ENCODE measurements at regions not wholly inside any gene's neighbourhood (a gene's known extent, or its start where the extent isn't known, plus 50 kb on each side); places are given as distances from the start of the nearest gene placed in this dataset.

DNA sequence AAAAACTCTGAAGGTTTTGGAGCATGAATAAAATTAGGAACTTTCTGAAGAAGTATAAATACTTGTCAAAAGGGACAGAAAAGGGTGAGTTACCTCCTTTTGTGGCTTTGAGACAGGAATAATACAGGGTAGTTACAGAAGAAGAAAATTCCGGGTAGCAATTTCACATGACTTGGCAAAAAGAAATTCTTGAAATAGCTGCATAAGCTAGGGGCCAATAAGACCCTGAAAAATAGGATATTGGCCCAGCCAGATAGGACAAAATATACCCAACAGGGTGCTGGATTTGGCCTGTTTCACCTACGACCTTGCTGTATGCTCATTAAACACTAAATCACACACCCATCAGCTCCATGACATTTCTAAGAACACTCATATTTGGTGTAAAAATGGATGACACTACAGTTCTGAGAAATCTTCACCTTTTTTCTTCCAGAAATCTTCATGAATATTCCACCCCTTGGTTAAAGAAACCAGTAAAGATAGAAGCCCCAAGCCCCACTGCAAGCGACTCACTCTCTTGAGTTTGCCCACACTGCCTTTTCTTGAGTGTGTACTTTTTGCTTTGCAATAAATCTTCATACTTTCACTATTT lies 362.7 kb downstream of the SEMA3D start:
- ATAC-seq = no peak
- no peak for DNase-seq
- intact Hi-C loops (cut with DNase I, micrococcal nuclease) = no loop called here

DNA sequence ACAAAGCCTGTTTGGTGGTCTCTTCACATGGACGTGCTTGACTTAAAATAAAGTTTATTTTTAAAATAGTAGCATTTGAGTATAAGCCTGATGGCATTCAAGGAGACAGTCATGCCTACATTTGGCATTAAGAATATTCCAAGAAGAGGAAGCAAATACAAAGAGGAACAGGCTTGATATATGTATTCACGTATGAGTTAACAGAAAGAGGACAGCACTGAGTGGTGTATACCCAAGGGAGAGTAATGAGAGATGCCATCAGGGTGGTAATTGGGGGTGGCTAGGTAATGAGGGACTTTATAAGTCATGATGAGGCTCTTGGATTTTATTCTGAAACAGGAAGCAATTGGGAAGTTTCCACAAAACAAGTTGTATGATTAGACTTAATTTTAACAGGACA lies 363.3 kb downstream of the SEMA3D start:
- intact Hi-C loops (cut with DNase I, micrococcal nuclease) = no loop called here
- DNase-seq = no peak
- no peak for ATAC-seq

DNA sequence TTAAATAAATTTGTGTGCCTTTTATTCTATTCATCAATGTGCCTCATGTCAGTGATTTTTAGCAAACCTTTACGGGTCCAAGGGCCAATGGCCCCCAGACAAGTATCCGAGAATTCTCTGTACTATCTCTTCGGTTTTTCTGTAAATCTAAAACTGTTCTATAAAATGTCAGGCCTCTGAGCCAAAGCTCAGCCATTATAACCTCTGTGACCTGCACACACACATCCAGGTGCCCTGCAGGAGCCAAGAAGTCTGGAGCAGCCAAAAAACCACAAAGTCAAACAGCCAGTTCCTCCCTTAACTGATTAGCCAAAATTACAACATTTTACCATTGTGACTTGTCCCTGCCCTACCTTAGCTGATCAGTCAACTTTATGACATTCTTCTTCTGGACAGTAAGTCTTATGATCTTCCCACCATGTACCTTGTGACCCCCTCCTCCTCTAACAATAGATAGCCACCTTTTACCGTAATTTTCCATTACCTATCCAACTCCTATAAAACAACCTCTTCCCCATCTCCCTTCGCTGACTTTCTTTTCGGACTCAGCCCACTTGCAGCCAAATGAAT lies 363.8 kb downstream of the SEMA3D start:
- ATAC-seq (no peak), DNase-seq (no peak)
- intact Hi-C loops (cut with DNase I, micrococcal nuclease) = no loop called here

- intact Hi-C loops (cut with DNase I, micrococcal nuclease) = no loop called here
- no peak for ATAC-seq
These were observed 365.0 kb downstream of the SEMA3D start for GRCh38 chr7:84821671-84822534.

GRCh38 chr7:84820481-84820880 lies 366.4 kb downstream of the SEMA3D start:
- intact Hi-C loops (cut with DNase I, micrococcal nuclease) = no loop called here
- DNase-seq = no peak
- ATAC-seq = no peak

More at GRCh38 chr7:84821671-84822534, 365.0 kb downstream of the SEMA3D start:
- no peak for DNase-seq

GRCh38 chr7:84817016-84817415 lies 369.8 kb downstream of the SEMA3D start:
- no peak for DNase-seq
- intact Hi-C loops (cut with DNase I, micrococcal nuclease) = no loop called here
- no peak for ATAC-seq

- intact Hi-C loops (cut with DNase I, micrococcal nuclease) = no loop called here
- no peak for DNase-seq
- ATAC-seq = no peak
These were observed 373.5 kb downstream of the SEMA3D start for GRCh38 chr7:84813376-84813775.

- ATAC-seq (no peak), DNase-seq (no peak)
- intact Hi-C loops (cut with DNase I, micrococcal nuclease) = no loop called here
These were observed 374.8 kb downstream of the SEMA3D start for GRCh38 chr7:84812021-84812420.

DNA sequence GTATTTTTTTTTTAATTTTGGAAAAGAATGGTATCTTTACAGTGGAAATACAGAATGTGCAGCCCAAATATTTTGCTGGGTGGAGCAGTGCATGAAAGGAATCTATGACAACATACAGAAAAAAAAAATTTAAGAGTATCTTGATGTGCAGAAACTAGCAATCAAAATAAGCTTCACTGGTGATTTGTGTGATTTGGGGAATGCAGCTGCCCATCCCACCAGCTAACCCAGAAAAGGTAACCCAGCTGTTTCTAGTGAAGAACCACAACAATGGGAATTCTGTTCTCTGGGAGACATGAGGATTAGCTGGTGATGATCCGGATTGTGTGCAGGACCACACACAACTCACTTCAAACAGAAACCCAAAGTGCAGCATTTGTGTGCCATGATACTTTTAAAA lies 375.5 kb downstream of the SEMA3D start:
- ATAC-seq (no peak), DNase-seq (no peak)
- intact Hi-C loops (cut with DNase I, micrococcal nuclease) = no loop called here

DNA sequence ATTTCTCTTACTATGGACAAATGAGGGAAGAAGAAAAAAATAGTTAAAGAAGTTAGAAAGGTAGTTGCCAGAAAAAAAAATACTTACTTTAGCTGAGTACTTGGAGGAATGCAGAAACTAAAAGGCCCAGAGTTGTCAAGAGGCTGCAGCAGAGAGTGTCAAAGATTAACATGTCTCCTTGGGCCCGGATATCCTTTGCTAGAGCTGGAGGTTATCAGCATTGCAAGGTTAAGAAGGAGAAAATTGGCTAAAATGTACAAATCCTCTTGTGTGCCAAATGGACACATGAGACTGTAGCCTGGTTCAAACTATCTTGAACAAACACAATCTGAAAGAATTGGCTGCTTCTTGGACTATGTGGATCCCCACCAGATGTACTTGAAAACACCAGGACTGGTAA lies 377.0 kb downstream of the SEMA3D start:
- intact Hi-C loops (cut with DNase I, micrococcal nuclease) = no loop called here
- ATAC-seq (no peak), DNase-seq (no peak)

GRCh38 chr7:84803979-84804378 lies 382.9 kb downstream of the SEMA3D start:
- DNase-seq = no peak

GRCh38 chr7:84801396-84801795 lies 385.5 kb downstream of the SEMA3D start:
- DNase-seq (no peak), ATAC-seq (no peak)
- intact Hi-C loops (cut with DNase I, micrococcal nuclease) = no loop called here

More at GRCh38 chr7:84803979-84804378, 382.9 kb downstream of the SEMA3D start:
- no peak for ATAC-seq
- intact Hi-C loops (cut with DNase I, micrococcal nuclease) = no loop called here

DNA sequence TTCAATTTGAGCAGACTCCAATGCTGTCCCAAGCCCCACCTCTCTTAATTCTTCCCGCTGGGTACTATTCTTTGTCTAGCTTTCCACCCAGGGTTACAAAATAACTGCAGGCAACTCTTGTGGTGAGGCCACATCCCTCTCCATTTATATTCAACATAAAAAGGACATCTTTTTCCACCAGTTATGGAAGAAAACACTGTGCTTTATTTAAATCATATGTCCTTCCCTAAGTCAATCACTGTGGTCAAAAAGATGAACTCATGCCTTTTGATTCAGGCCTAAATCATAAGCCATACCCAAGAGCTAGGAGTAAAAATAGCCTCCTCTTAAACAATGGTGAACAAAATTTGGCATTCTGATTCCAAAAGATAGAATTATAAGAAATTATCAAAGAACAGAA lies 386.0 kb downstream of the SEMA3D start:
- DNase-seq (no peak), ATAC-seq (no peak)
- intact Hi-C loops (cut with DNase I, micrococcal nuclease) = no loop called here

DNA sequence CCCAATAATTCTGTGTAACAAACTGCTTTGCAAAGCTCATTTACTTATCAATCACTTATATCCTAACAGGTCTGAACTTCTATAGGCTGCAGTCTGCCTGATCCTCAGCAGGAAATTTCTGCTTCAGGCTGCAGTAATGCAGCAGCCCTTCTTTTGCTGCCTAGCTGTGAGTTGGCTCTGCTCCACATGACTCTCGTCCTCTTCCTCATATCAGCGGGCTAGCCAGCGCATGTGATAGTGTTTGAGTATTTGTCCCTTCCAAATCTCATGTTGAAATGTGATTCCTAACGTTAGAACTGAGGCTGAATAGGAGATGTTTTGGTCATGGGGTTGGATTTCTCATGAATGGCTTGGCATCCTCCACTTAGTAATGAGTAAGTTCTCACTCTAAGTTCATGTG lies 387.8 kb downstream of the SEMA3D start:
- ATAC-seq = peak; percentile 26
- no peak for DNase-seq
- intact Hi-C loops (cut with DNase I, micrococcal nuclease) = no loop called here

GRCh38 chr7:84792231-84792893 lies 394.5 kb downstream of the SEMA3D start:
- intact Hi-C loops (cut with DNase I, micrococcal nuclease) = no loop called here
- no peak for ATAC-seq
- no peak for DNase-seq

DNA sequence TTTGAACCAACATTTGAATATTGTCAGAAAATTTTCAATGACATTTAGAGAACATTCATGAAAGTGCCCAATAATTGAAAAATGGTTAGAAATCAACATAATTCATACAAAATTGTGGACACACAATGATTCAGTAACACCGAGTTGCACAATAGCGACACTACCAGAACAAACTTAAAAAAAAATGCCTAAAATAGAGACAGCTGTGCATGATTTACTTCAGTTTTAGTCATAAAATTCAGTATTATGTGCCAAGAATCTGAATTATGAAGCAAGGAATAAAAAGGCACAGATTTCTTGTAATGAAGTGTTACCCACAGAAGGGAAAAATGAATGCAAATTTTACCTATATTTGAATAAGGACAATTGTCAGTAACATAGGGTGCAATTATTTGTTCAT lies 396.0 kb downstream of the SEMA3D start:
- intact Hi-C loops (cut with DNase I, micrococcal nuclease) = no loop called here
- ATAC-seq (no peak), DNase-seq (no peak)

GRCh38 chr7:84786073-84786472 lies 400.8 kb downstream of the SEMA3D start:
- DNase-seq (no peak), ATAC-seq (no peak)
- intact Hi-C loops (cut with DNase I, micrococcal nuclease) = no loop called here

- ATAC-seq (no peak), DNase-seq (no peak)
- intact Hi-C loops (cut with DNase I, micrococcal nuclease) = no loop called here
These were observed 402.4 kb downstream of the SEMA3D start for GRCh38 chr7:84784450-84784849.

DNA sequence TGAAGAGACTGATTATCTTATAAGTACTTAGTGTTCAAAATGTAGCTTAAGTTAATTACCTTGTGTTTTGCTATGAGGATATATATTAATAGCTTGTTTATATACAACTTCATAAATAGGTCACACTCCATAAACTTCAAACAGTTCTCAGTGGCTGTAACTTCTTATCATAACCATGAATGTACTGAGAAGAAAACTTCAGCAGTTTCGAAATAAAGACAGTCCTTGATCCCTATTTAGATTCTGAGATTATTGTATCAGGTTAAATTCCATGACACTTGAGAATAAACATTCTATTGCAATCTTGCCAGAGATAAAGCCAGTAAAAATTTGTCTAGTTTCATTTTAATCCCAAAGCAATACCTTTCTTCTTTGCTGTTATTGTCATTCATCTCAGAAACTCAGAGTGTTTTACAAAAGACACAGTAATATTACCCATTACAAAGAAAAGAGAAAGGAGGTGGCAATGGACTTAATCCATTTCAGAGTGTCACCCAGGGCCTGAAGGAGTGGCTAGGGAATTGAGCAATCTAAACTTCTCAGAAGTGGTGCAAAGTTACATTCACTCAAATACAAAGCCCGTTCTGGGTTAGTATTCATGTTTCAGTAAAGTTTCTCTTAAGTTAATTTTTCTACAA lies 403.6 kb downstream of the SEMA3D start:
- intact Hi-C loops (cut with DNase I, micrococcal nuclease) = no loop called here
- no peak for ATAC-seq
- DNase-seq = no peak
